ENCODE measurements at regions not wholly inside any gene's neighbourhood (a gene's known extent, or its start where the extent isn't known, plus 50 kb on each side); places are given as distances from the start of the nearest gene placed in this dataset.

GRCh38 chr10:26642896-26643653 is 54.4 kb upstream of the PDSS1 start:
- TF ChIP-seq, protein P1, sequence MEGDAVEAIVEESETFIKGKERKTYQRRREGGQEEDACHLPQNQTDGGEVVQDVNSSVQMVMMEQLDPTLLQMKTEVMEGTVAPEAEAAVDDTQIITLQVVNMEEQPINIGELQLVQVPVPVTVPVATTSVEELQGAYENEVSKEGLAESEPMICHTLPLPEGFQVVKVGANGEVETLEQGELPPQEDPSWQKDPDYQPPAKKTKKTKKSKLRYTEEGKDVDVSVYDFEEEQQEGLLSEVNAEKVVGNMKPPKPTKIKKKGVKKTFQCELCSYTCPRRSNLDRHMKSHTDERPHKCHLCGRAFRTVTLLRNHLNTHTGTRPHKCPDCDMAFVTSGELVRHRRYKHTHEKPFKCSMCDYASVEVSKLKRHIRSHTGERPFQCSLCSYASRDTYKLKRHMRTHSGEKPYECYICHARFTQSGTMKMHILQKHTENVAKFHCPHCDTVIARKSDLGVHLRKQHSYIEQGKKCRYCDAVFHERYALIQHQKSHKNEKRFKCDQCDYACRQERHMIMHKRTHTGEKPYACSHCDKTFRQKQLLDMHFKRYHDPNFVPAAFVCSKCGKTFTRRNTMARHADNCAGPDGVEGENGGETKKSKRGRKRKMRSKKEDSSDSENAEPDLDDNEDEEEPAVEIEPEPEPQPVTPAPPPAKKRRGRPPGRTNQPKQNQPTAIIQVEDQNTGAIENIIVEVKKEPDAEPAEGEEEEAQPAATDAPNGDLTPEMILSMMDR (IDR thresholded peaks at IDR 0.05; ENCODE audit: unreplicated experiment in 3 of 3): no peak
- H3K27ac Mint-ChIP-seq: no peak overlapping the region
- H3K36me3 Mint-ChIP-seq (ENCODE audit: low read depth): no peaks in the 10 kb centered on the region
- H3K4me3 Mint-ChIP-seq: no peak overlapping the region
- H3K9me3 Mint-ChIP-seq: no peaks in the 10 kb centered on the region
- H3K27me3 Mint-ChIP-seq (ENCODE audit: low read depth): no peaks in the 10 kb centered on the region
- no peaks in the 10 kb centered on the region for H3K4me1 Mint-ChIP-seq

DNA sequence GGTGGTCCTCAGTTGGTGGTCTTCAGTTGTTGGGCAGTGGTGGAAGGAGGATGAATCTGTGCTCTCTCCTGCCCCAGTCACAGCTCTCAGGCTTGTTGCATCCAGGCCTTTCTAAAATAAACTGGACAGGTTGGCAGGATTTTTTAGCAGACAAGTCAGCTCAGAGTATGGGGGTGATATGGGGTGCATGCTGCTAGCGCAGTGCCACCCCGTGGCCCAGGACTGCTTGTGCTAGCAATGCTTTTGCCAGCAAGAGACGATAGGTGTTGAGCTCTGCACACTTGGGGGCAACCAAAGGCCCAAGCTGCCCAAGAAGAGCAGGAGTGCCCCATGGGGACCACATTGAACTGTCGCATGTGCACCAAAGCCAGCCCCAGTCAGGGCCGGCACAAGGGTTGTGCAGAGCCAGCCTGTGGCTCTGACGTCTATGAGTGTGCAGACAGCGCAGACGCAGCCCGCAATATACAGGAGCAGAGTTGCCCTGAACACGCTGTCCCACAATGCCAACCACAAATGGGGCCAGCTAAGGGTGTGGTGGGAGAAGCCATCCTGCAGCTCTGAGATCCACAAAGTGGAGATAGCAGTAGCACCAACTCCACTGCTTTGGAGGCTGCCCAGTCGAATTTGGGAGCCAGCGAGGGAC is 49.8 kb upstream of the PDSS1 start:
- Mint-ChIP-seq H3K27ac (no peak overlapping the region), H3K9me3 (no peaks in the 10 kb centered on the region), H3K36me3 (ENCODE audit: low read depth) (no peaks in the 10 kb centered on the region), H3K27me3 (ENCODE audit: low read depth) (no peaks in the 10 kb centered on the region), H3K4me1 (no peaks in the 10 kb centered on the region), H3K4me3 (no peak overlapping the region)
- TF ChIP-seq, protein P1 (IDR thresholded peaks at IDR 0.05; ENCODE audit: unreplicated experiment in 3 of 3): no peak
